Iris pigment epithelial cell (primary cell): ENCODE measurements at regions not wholly inside any gene's neighbourhood (a gene's known extent, or its start where the extent isn't known, plus 50 kb on each side); places are given as distances from the start of the nearest gene placed in this dataset.

Experiments used
- DNase-seq: peaks from one replicate; pipeline ENCODE4 v3.0.0-alpha.2; 2011; ENCODE audit warnings: low read depth

GRCh38 chr9:18350995-18351595 is 122.9 kb upstream of the ADAMTSL1 start:
- peak; percentile 24 for DNase-seq

DNA sequence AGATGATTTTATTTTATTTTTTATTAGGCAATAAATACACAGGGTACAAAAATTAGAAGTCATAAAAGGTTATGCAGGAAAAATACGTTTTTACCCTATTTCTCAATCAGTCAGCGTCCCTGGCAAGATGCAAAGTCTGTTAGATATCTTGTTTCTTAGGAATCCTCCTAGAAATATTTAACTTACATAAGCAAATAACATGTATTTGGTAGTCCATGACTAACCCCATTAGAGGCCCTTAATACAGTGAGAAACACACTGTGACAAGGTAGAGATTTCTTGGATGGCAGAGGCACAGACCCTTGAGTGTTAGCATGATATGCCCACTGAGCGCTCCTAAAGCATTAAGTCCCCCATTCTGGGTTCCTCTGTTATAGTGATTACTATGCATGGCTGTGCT is 121.2 kb upstream of the ADAMTSL1 start:
- no peak for DNase-seq

DNA sequence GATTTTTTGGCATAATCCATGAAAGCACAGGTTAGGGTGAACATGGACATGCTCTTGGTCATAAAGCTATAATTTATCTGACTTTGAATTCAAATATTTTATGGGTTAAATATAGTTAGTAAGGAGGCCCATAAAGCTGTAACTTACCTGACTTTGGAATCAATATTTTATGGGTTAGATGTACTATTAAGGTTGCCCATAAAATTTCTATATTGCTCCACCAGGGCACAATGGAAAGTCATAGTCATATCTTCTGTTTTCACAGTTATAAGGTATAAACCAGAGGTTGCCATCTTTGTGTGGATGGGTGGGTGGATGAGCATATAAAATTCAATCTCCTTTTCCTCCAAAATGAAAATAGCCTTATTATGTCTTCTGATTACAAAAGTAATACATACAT is 120.5 kb upstream of the ADAMTSL1 start:
- no peak for DNase-seq

- DNase-seq, result peak; percentile 64
Observed at GRCh38 chr9:18357321-18357720, 116.6 kb upstream of the ADAMTSL1 start.

DNA sequence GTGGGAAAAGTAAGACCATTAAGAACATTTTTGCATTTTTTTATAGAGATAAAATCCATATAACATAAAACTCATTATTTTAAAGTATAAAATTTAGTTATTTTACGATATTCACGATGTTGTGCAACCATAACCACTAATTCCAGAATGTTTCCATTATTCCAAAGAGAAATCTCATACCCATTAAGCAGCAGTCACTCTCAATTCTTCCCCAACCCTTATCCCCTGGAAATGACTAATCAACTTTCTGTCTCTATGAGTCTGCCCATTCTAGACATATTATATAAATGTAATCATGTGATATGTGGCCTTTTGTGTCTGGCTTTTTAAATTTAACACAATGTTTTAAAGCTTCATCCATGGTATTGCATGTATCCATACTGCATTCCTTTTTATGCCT is 115.6 kb upstream of the ADAMTSL1 start:
- DNase-seq, result peak; percentile 52

- peak; percentile 74 for DNase-seq
Observed at GRCh38 chr9:18359335-18359734, 114.6 kb upstream of the ADAMTSL1 start.

DNA sequence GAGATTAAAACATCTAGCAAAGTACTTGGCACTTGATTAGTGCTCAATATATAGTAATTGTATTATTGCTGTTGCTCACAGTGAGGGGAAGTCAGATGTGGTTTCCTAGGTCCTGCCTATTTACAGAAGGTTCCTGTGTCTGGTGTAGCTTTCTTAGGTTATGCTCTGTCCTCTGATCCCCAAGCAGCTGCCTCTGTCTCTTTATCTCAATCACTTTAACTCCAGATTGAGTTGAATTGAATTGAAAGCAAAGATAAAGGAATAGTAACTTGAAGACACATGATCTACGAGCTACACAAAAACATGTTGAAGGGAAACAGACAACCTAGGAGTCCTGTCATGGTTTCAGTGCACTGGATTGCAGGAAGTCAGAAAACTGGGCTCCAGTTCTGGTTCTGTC is 113.9 kb upstream of the ADAMTSL1 start:
- DNase-seq, result no peak

GRCh38 chr9:18361646-18362045 is 112.3 kb upstream of the ADAMTSL1 start:
- no peak for DNase-seq

- DNase-seq, result no peak
Observed at GRCh38 chr9:18362166-18362565, 111.8 kb upstream of the ADAMTSL1 start.

- DNase-seq, result peak; percentile 69
Observed at GRCh38 chr9:18362901-18363685, 110.9 kb upstream of the ADAMTSL1 start.

- no peak for DNase-seq
Observed at GRCh38 chr9:18365651-18366050, 108.3 kb upstream of the ADAMTSL1 start.

- no peak for DNase-seq
Observed at GRCh38 chr9:18366184-18366583, 107.8 kb upstream of the ADAMTSL1 start.

GRCh38 chr9:18368206-18368605 is 105.7 kb upstream of the ADAMTSL1 start:
- no peak for DNase-seq

DNA sequence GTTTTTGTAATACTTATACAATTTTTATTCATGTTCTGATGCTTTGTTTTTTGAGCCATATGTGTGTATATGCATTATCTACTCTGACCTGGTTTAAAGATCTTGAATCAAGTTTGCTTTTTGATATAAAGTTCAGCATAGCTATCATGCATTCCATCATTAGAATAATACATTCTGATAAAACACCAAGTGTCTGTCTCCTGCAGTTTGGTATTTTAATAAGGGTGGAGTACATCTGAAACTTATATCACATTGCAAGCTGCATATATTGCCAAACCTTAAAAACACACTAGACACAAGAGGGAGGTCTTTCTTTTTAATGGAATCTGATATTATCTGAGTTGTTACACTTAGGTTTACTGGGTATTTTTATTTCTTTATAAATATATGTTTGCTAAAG is 102.8 kb upstream of the ADAMTSL1 start:
- DNase-seq, result no peak

- no peak for DNase-seq
Observed at GRCh38 chr9:18371621-18372020, 102.3 kb upstream of the ADAMTSL1 start.

- DNase-seq, result peak; percentile 98
Observed at GRCh38 chr9:18379073-18379811, 94.7 kb upstream of the ADAMTSL1 start.

GRCh38 chr9:18382243-18382642 is 91.7 kb upstream of the ADAMTSL1 start:
- DNase-seq, result no peak

DNA sequence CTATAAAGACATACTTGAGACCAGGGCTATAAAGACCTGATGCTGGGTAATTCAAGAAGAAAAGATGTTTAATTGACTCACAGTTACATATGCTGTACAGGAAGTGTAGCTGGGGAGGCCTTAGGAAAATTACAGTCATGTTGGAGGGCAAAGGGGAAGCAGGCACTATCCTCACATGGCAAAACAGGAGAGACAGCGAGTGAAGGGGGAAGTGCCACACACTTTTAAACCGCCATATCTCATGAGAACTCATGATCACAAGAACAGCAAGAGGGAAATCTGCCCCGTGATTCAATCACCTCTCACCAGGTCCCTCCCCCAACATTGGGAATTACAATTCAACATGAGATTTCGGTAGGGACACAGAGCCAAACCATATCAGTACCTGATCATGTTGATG is 89.9 kb upstream of the ADAMTSL1 start:
- no peak for DNase-seq

DNA sequence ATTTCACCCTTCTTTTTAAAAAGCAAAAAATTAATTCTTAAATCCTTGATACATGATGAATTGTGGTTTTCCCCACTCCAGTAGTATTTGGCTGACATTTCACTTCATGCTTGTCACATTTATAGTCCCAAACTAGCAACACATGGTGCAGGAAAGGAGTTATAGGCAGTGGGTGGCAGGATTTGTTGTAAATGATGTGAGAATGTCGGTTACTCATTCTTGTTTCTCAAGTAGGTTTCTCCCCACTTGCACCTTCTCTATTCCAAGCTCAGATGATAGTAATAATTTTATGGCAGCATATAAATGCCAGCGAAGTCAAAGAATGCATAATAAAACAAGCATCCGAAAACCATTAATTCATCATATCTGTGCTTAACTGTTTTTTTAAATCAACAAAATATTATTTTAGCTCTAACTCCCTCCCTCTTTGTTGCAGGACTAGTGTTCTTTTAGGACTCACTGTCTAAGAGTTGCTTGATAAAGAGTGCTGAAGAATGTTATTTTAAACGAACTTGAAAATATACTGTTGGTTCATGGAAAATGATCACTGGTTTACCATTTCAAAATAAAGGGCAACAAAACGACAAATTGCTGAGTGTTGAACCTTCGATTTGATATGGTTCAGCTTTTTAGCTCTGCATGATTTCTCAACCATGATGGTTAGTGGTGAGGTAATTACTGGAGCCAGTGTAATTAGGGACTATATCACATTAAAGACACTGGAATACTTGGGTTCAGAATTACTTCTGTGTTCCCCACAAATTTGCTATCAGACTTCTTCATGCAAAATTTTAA is 88.1 kb upstream of the ADAMTSL1 start:
- no peak for DNase-seq

DNA sequence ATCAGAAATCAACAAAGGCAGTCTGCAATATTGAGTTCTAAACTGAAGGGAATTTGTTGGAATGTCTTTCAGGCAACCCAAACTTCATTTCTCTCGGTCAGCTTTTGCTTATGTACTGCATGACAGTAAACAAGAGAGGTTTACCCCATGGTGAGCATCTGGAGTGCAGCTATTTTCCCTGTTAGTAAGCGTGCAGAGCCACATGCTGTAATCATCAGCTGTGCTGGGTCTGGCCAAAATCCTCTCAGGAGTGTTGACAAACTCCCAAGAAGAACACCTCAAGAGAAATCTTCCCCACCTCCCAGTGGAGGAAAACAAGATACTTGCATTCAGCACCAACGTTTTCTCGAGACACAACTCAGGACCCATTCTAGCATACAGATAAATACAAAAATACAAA is 83.6 kb upstream of the ADAMTSL1 start:
- peak; percentile 53 for DNase-seq

DNA sequence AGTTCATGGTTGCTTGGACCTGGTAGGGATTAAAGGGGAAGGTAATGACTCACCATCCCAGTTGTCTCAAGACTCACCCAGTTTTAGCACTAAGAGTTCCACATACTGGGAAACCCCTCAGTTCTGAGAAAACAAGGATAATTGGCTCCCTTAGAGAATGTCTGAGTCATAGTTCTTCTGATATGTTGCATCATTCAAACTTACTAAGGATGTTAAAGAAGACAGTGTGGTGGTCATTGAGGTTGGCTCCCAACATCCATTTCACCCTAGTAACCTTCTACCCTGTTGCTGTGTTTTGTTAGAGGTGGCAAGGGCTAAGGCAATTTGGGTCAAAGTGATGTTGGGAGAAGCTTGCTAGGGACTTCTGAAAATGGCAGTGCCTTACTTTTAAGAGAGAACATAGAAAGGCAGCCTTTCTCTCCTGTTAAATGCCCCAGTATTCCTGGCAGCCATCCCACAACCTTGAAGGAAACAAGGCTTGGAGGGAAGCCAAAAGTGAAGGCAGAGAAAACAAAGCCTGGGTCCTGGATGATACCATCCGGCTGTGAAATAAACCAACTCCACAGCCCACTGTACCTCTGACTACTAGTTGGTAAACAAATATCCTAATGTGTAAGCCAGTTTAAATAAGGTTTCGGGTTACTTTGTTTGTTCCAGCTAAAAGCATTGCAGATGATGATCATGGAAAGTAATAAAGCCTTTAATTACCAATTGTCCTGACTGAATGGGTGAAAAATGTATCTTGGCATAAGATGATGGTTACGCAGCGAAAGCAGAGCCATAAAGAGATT is 80.4 kb upstream of the ADAMTSL1 start:
- peak; percentile 98 for DNase-seq
